ENCODE measurements at regions not wholly inside any gene's neighbourhood (a gene's known extent, or its start where the extent isn't known, plus 50 kb on each side); places are given as distances from the start of the nearest gene placed in this dataset.

DNA sequence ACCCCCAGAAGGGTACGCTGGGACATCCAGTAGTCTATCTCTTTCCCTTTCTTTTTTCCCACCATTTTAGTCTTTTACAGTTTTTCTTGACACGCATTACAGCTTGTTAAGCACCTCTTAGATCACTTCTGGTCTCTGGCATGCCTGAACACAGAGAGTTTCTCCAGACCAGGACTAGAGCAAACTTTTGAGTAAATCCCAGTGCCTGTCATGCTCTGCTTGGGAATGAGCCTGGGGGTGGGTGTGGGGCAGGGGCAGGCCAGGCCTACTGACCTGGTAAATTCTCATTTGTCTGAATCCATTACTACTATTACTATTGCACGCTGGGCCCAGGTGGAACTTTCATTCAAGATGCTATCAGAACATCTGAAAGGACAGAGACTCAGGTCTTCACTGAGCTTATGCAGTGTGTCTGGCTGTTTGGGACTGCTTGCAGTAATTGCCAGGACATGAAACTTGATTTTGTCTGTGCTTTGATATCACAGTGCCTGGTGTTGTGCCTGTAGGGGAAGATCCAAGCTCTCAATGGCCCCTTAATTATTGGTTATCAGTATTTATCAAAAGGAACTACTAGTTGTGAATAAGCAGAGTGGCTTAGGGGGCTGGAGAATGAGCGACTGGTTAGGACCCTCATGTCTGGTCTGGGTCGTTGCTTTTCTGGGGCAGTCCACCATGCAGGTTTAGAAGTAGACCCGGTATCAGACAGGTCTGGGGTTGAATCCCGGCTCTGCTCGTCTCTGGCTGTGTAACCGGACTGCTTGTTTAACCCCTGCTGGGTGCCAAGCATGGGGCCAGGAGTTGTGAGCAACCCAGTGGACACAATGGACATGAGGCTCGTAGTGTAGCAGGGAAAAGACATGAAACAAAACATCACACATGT, 196.1 kb upstream of the TLE3 start:
- Histone ChIP-seq H3K4me1 (ENCODE audit: control insufficient read depth in 1 of 2, insufficient read depth in 2 of 2, low read length in 2 of 2) (peaks cover 7 to 11% of the 10 kb centered on the region in 2 experiments; a peak in 3 of 4 replicates), H2AFZ (ENCODE audit: low read depth, low read length, poor library complexity, severe bottlenecking) (no peak overlapping the region), H3K9me2 (ENCODE audit: insufficient read depth) (no peaks in the 10 kb centered on the region), H3K27me3 (ENCODE audit: insufficient read depth, low read length) (no peaks in the 10 kb centered on the region), H3K4me2 (ENCODE audit: low read length) (no peak overlapping the region), H3K9me3 (ENCODE audit: control insufficient read depth in 1 of 2, insufficient read depth in 1 of 2, low read depth in 1 of 2, low read length in 2 of 2) (no peaks in the 10 kb centered on the region), H4K20me1 (ENCODE audit: insufficient read depth) (no peaks in the 10 kb centered on the region), H3K79me2 (ENCODE audit: insufficient read depth, low read length) (no peaks in the 10 kb centered on the region), H3K4me3 (replicated peaks in 1 of 2; ENCODE audit: low read depth in 1 of 2, low read length in 2 of 2) (no peak overlapping the region), H3K36me3 (ENCODE audit: control insufficient read depth in 1 of 2, insufficient read depth in 2 of 2, low read length in 2 of 2) (no peaks in the 10 kb centered on the region), H3K9ac (ENCODE audit: low read length) (no peak overlapping the region), H3K27ac (ENCODE audit: low read depth, low read length) (no peak overlapping the region)
- ChIA-PET CTCF (no interaction called here), RAD21 (ENCODE audit: low non-redundant PET in 1 of 2, low total read pairs in 2 of 2, uncharacterized antibody in 2 of 2, unreplicated experiment in 2 of 2) (no interaction called here), POLR2A (no interaction called here)
- BruUV-seq (replicated peaks), result no TSS peak
- ATAC-seq (no peak), DNase-seq (ENCODE audit: low read depth, low spot score) (no peak)
- no peak for TF ChIP-seq EZH2phosphoT487 (IDR thresholded peaks at IDR 0.05; ENCODE audit: borderline replicate concordance)
- intact Hi-C loops (cut with micrococcal nuclease), result no loop called here

DNA sequence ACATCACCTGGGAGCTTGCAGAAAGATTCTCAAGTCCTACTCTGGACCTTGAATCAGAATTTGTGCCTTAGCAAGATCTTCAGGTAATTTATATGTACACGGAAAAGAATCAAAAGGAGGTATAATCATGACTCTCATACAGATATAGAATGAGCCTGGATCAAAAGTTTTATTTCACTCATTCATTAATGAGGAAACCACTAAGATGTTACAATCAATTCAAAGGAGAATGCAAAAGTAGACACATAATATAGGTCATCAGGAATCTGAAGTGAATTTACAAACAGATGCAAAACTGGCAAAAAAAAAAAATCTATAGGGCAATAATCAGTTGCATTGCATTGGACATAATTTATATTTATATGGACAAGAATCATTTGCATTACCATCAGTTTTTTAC, 195.4 kb upstream of the TLE3 start:
- intact Hi-C loops (cut with micrococcal nuclease), result no loop called here
- Histone ChIP-seq H3K4me1 (ENCODE audit: control insufficient read depth in 1 of 2, insufficient read depth in 2 of 2, low read length in 2 of 2) (peaks cover 7 to 11% of the 10 kb centered on the region in 2 experiments; a peak in 3 of 4 replicates), H3K4me2 (ENCODE audit: low read length) (no peak overlapping the region), H3K27me3 (ENCODE audit: insufficient read depth, low read length) (no peaks in the 10 kb centered on the region), H3K79me2 (ENCODE audit: insufficient read depth, low read length) (no peaks in the 10 kb centered on the region), H3K36me3 (ENCODE audit: control insufficient read depth in 1 of 2, insufficient read depth in 2 of 2, low read length in 2 of 2) (no peaks in the 10 kb centered on the region), H3K9me3 (ENCODE audit: control insufficient read depth in 1 of 2, insufficient read depth in 1 of 2, low read depth in 1 of 2, low read length in 2 of 2) (no peaks in the 10 kb centered on the region), H3K27ac (ENCODE audit: low read depth, low read length) (no peak overlapping the region), H2AFZ (ENCODE audit: low read depth, low read length, poor library complexity, severe bottlenecking) (no peak overlapping the region), H4K20me1 (ENCODE audit: insufficient read depth) (no peaks in the 10 kb centered on the region), H3K9me2 (ENCODE audit: insufficient read depth) (no peaks in the 10 kb centered on the region), H3K9ac (ENCODE audit: low read length) (no peak overlapping the region), H3K4me3 (replicated peaks in 1 of 2; ENCODE audit: low read depth in 1 of 2, low read length in 2 of 2) (no peak overlapping the region)
- TF ChIP-seq, protein P1, sequence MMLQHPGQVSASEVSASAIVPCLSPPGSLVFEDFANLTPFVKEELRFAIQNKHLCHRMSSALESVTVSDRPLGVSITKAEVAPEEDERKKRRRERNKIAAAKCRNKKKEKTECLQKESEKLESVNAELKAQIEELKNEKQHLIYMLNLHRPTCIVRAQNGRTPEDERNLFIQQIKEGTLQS (IDR thresholded peaks at IDR 0.05), result no peak
- no peak for TF ChIP-seq TCF7L2 (IDR thresholded peaks at IDR 0.05; ENCODE audit: borderline replicate concordance, extremely low read depth, insufficient read depth, insufficient read length)
- ChIA-PET CTCF (no interaction called here), RAD21 (ENCODE audit: low non-redundant PET in 1 of 2, low total read pairs in 2 of 2, uncharacterized antibody in 2 of 2, unreplicated experiment in 2 of 2) (no interaction called here), POLR2A (no interaction called here)
- ATAC-seq (no peak), DNase-seq (ENCODE audit: low read depth, low spot score) (no peak)
- BruUV-seq (replicated peaks), result no TSS peak
